Loucy (cell line): ENCODE measurements at regions not wholly inside any gene's neighbourhood (a gene's known extent, or its start where the extent isn't known, plus 50 kb on each side); places are given as distances from the start of the nearest gene placed in this dataset.
"Not testable (repeated sequence)": the region's sequence is repeated elsewhere in the genome, so short reads cannot be mapped to it uniquely, and the experiment has no call there.

Source experiments
- H2AFZ ChIP-seq: fragments of 200-600 bp; sonication (generic); 2 replicates; pipeline ENCODE4 v1.6.0; 2016; ENCODE audit warnings: antibody characterized with exemption, mild to moderate bottlenecking, low read length, moderate library complexity
- H3F3A ChIP-seq: fragments of 200-600 bp; 2 replicates; pipeline ENCODE4 v1.6.0; 2016; ENCODE audit warnings: antibody characterized with exemption, low read depth, mild to moderate bottlenecking
- H3K27me3 ChIP-seq: fragments of 200-600 bp; sonication (generic); 2 replicates; pipeline ENCODE4 v1.6.1; 2014; ENCODE audit warnings: low read length, mild to moderate bottlenecking; ENCODE audit not compliant: insufficient read depth, poor library complexity, severe bottlenecking
- H3K36me3 ChIP-seq: fragments of 200-600 bp; sonication (generic); 2 replicates; pipeline ENCODE4 v1.6.1; 2016; ENCODE audit warnings: low read length; ENCODE audit not compliant: insufficient read depth
- H3K4me1 ChIP-seq: fragments of 200-600 bp; sonication (generic); 2 replicates; pipeline ENCODE4 v1.5.1; 2014; ENCODE audit warnings: low read length, mild to moderate bottlenecking; ENCODE audit not compliant: insufficient read depth, poor library complexity, severe bottlenecking
- H3K4me2 ChIP-seq: fragments of 200-600 bp; sonication (generic); 2 replicates; pipeline ENCODE4 v1.6.0; 2014; ENCODE audit warnings: antibody characterized with exemption, low read length, low read depth, mild to moderate bottlenecking; ENCODE audit not compliant: poor library complexity, severe bottlenecking
- H3K4me3 ChIP-seq: fragments of 200-600 bp; sonication (generic); 2 replicates; pipeline ENCODE4 v1.5.1; 2014; ENCODE audit warnings: low read length, mild to moderate bottlenecking, mixed read lengths; ENCODE audit not compliant: poor library complexity, severe bottlenecking
- H3K79me2 ChIP-seq: fragments of 200-600 bp; sonication (generic); 2 replicates; pipeline ENCODE4 v1.6.1; 2014; ENCODE audit warnings: low read length; ENCODE audit not compliant: insufficient read depth
- H3K9ac ChIP-seq: fragments of 200-600 bp; sonication (generic); 2 replicates; pipeline ENCODE4 v1.6.0; 2014; ENCODE audit warnings: mild to moderate bottlenecking, low read depth, low read length, moderate library complexity; ENCODE audit not compliant: poor library complexity, severe bottlenecking
- H3K9me2 ChIP-seq: fragments of 200-600 bp; sonication (generic); replicated peaks from 2 replicates; pipeline ENCODE4 v1.6.1; 2016; ENCODE audit warnings: low read depth, low read length, mixed read lengths
- H3K9me3 ChIP-seq: fragments of 200-600 bp; sonication (generic); 2 replicates; pipeline ENCODE4 v1.6.1; 2014; ENCODE audit warnings: mild to moderate bottlenecking, antibody characterized with exemption, low read length, low read depth; ENCODE audit not compliant: insufficient read depth
- H4K20me1 ChIP-seq: fragments of 200-600 bp; sonication (generic); 2 replicates; pipeline ENCODE4 v1.6.0; 2014; ENCODE audit warnings: antibody characterized with exemption, low read length, mild to moderate bottlenecking; ENCODE audit not compliant: insufficient read depth, poor library complexity, severe bottlenecking
- EZH2phosphoT487 ChIP-seq: fragments of 200-600 bp; IDR thresholded peaks from 2 replicates; pipeline ENCODE4 v1.6.1; 2018; ENCODE audit warnings: antibody characterized with exemption, mild to moderate bottlenecking, moderate library complexity, borderline replicate concordance
- TF ChIP-seq, protein P1 (sequence below): fragments of 200-600 bp; sonication (generic); conservative IDR thresholded peaks from 2 replicates; pipeline ENCODE4 v1.5.1; 2014; ENCODE audit warnings: mild to moderate bottlenecking, antibody characterized with exemption, low read length

DNA sequence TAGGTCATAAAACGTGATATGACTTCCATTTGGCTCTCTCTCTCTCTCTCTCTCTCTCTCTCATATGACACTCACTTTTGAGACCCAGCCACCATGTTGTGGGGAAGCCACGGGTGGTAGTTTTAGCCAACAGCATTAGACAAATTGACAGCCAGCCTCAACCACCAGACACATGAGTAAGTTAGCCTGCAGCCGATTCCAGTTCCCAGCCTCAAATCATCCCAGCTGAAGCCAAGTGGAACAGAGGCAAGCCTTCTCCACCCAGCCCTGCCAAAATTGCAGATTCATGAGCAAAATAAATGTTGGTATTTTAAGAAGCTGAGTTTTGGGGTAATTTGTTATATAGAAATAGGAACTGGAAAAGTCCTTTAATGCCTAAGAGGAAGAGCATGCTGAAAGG lies 98.0 kb upstream of the DNAH14 start:
- Histone ChIP-seq H3K4me3 (no peak overlapping the region), H3K9me3 (no peaks in the 10 kb centered on the region), H3K4me1 (no peaks in the 10 kb centered on the region), H3F3A (no peaks in the 10 kb centered on the region), H3K79me2 (no peaks in the 10 kb centered on the region), H3K27me3 (no peaks in the 10 kb centered on the region), H3K9ac (no peak overlapping the region), H3K9me2 (no peaks in the 10 kb centered on the region), H3K4me2 (no peak overlapping the region), H4K20me1 (no peaks in the 10 kb centered on the region), H3K36me3 (no peaks in the 10 kb centered on the region), H2AFZ (no peak overlapping the region)
- TF ChIP-seq, protein P1, sequence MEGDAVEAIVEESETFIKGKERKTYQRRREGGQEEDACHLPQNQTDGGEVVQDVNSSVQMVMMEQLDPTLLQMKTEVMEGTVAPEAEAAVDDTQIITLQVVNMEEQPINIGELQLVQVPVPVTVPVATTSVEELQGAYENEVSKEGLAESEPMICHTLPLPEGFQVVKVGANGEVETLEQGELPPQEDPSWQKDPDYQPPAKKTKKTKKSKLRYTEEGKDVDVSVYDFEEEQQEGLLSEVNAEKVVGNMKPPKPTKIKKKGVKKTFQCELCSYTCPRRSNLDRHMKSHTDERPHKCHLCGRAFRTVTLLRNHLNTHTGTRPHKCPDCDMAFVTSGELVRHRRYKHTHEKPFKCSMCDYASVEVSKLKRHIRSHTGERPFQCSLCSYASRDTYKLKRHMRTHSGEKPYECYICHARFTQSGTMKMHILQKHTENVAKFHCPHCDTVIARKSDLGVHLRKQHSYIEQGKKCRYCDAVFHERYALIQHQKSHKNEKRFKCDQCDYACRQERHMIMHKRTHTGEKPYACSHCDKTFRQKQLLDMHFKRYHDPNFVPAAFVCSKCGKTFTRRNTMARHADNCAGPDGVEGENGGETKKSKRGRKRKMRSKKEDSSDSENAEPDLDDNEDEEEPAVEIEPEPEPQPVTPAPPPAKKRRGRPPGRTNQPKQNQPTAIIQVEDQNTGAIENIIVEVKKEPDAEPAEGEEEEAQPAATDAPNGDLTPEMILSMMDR: no peak
- TF ChIP-seq EZH2phosphoT487: no peak

GRCh38 chr1:224839648-224840300 lies 89.7 kb upstream of the DNAH14 start:
- not testable (repeated sequence) for H3K4me3 ChIP-seq, H3K36me3 ChIP-seq, H3K4me2 ChIP-seq, H3K9ac ChIP-seq, H3K79me2 ChIP-seq, H3K9me2 ChIP-seq, H2AFZ ChIP-seq, H3K9me3 ChIP-seq, H3K27me3 ChIP-seq, H3K4me1 ChIP-seq, H4K20me1 ChIP-seq, H3F3A ChIP-seq

DNA sequence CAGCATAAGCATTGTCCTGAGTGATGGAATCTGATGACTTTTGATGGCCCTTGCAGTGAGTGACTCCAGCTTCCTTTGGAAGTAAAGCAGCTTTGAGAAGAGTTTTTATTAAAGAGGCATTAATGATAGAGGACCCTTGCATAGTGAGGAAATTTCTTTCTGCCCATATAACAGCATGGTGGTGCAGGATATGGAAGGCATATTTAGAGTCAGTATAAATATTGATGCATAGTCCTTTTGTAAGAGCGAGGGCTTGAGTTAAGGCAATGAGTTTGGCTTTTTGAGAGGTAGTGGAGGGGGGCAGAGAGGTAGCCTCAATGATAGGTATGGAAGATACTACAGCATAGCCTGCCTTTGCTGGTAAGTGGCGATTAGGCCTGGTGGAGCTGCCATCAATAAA lies 87.7 kb upstream of the DNAH14 start:
- not testable (repeated sequence) for H3K79me2 ChIP-seq

DNA sequence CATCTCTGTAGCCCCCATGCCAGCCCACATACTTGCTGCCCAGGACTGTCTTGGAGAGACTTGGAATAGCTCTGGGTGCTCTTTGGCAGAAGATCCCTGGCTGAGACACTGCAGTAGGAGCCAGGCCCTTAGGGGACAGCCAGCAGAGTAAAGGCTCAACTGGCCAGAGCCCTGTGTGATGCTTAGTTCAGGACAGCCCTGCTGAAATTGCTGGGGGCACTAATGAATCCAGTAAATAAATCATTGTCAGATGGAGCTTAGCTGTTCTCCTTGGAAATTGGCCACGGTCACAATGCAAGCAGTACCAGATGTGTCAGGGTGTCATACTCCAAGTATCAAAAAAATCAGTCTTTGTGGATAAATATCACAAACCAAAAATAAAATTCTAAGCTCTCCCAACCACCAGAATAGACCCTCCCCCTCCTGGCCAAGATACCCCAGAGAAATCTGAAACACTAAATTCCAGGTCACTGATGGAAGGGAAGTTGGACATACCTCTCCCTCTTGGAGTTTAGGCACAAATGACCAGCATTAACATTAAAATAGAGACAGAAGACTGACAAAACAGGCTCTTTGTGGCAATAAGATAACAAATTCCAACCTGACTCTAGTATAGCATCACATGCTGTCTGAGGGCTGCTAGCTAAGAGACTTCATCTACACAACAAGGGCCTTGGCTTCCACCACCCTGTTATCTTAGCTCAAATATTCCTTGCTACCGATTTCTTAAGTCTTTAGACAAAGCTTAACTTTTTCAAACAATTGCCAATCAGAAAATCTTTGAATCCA lies 83.2 kb upstream of the DNAH14 start:
- H3K9me2 ChIP-seq: no peaks in the 10 kb centered on the region
- H4K20me1 ChIP-seq: no peaks in the 10 kb centered on the region
- no peak for TF ChIP-seq EZH2phosphoT487
- TF ChIP-seq, protein P1: no peak
- H3K79me2 ChIP-seq: no peaks in the 10 kb centered on the region
- no peak overlapping the region for H3K4me3 ChIP-seq
- no peaks in the 10 kb centered on the region for H3F3A ChIP-seq
- peaks cover 3% of the 10 kb centered on the region; the same call in 1 of the 2 replicates for H3K9me3 ChIP-seq
- no peak overlapping the region for H3K4me2 ChIP-seq
- H3K4me1 ChIP-seq: no peaks in the 10 kb centered on the region
- no peak overlapping the region for H2AFZ ChIP-seq
- H3K36me3 ChIP-seq: no peaks in the 10 kb centered on the region
- no peaks in the 10 kb centered on the region for H3K27me3 ChIP-seq
- no peak overlapping the region for H3K9ac ChIP-seq

More for the DNA sequence above, 87.7 kb upstream of the DNAH14 start:
- not testable (repeated sequence) for H3K4me2 ChIP-seq, H2AFZ ChIP-seq, H3K9me3 ChIP-seq, H3K9me2 ChIP-seq, H3K27me3 ChIP-seq, H3F3A ChIP-seq, H3K36me3 ChIP-seq, H4K20me1 ChIP-seq, H3K4me1 ChIP-seq, H3K4me3 ChIP-seq, H3K9ac ChIP-seq
